ENCODE measurements at regions not wholly inside any gene's neighbourhood (a gene's known extent, or its start where the extent isn't known, plus 50 kb on each side); places are given as distances from the start of the nearest gene placed in this dataset.

DNA sequence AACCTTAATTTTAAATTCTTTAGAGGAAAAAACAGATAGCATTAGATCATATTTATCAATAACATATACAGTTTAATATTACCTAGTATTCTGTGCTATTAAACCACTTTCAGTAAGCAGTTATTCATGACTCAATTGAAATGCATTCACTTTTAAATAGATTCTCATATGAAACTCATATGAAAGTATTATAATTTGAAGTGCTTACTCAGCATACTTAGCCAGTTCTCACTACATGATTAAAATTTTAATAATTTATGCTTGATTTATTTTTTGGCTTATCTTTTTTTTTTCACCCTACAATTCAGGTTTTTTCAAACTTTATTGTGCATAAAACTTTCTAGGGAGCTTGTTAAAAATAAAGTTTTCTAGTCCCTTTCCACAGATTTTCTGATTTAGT lies 694.9 kb upstream of the CDH9 start:
- Histone ChIP-seq H3K14ac (ENCODE audit: insufficient read length) (no peak overlapping the region), H3K4me1 (replicated peaks in 1 of 4; ENCODE audit: control insufficient read depth in 3 of 4, insufficient read depth in 4 of 4, low read length in 3 of 4) (no peaks in the 10 kb centered on the region), H3K4me3 (ENCODE audit: extremely low read depth in 1 of 4, insufficient read depth in 2 of 4, low read depth in 3 of 4, low read length in 4 of 4) (no peak overlapping the region), H3K9me3 (ENCODE audit: insufficient read depth in 2 of 2, low read depth in 1 of 2, low read length in 1 of 2) (no peaks in the 10 kb centered on the region), H4K91ac (replicated peaks; ENCODE audit: insufficient read length, low read length) (no peak overlapping the region), H3K36me3 (ENCODE audit: control insufficient read depth in 2 of 4, insufficient read depth in 4 of 4, low read length in 3 of 4) (no peaks in the 10 kb centered on the region), H3K9ac (replicated peaks in 1 of 4; ENCODE audit: extremely low read depth in 1 of 4, low read depth in 3 of 4, low read length in 3 of 4) (no peak overlapping the region), H4K8ac (ENCODE audit: extremely low read depth, insufficient read depth, low read length) (no peak overlapping the region), H3K4ac (replicated peaks; ENCODE audit: insufficient read length, low read depth, low read length) (no peak overlapping the region), H3K18ac (ENCODE audit: extremely low read depth, low read length) (no peak overlapping the region), H3K23ac (ENCODE audit: insufficient read length) (no peak overlapping the region), H2BK120ac (replicated peaks; ENCODE audit: low read depth, low read length) (no peak overlapping the region), H3K4me2 (ENCODE audit: insufficient read depth in 1 of 2, low read depth in 2 of 2, low read length in 2 of 2) (no peak overlapping the region), H3K23me2 (ENCODE audit: low read depth, low read length) (no peaks in the 10 kb centered on the region), H2AFZ (ENCODE audit: low read length) (no peak overlapping the region), H2BK5ac (ENCODE audit: low read depth, low read length) (no peak overlapping the region), H2BK12ac (ENCODE audit: low read depth, low read length) (no peak overlapping the region), H3K56ac (replicated peaks; ENCODE audit: insufficient read length, low read depth, low read length) (no peak overlapping the region), H2AK5ac (ENCODE audit: low read depth, low read length) (no peak overlapping the region), H4K5ac (ENCODE audit: insufficient read length, low read depth, low read length) (no peak overlapping the region), H4K20me1 (replicated peaks in 1 of 2; ENCODE audit: control insufficient read depth in 1 of 2, insufficient read depth in 2 of 2, low read length in 2 of 2) (no peaks in the 10 kb centered on the region), H3K79me2 (ENCODE audit: control insufficient read depth in 1 of 2, insufficient read depth in 2 of 2, low read length in 2 of 2) (no peaks in the 10 kb centered on the region), H3K27me3 (replicated peaks in 1 of 4; ENCODE audit: control insufficient read depth in 3 of 4, extremely low read depth in 1 of 4, insufficient read depth in 3 of 4, low read length in 3 of 4) (no peaks in the 10 kb centered on the region), H3K27ac (ENCODE audit: low read depth, low read length) (no peak overlapping the region), H2BK20ac (ENCODE audit: low read length) (no peak overlapping the region), H3K79me1 (ENCODE audit: low read depth, low read length) (no peaks in the 10 kb centered on the region), H2BK15ac (ENCODE audit: low read length) (no peak overlapping the region)
- FAIRE-seq (no peak), DNase-seq (ENCODE audit: low read depth in 1 of 2, low spot score in 2 of 2) (no peak)
- no peak for TF ChIP-seq BACH1 (IDR thresholded peaks at IDR 0.05; ENCODE audit: low read length)
- TF ChIP-seq, protein P1, sequence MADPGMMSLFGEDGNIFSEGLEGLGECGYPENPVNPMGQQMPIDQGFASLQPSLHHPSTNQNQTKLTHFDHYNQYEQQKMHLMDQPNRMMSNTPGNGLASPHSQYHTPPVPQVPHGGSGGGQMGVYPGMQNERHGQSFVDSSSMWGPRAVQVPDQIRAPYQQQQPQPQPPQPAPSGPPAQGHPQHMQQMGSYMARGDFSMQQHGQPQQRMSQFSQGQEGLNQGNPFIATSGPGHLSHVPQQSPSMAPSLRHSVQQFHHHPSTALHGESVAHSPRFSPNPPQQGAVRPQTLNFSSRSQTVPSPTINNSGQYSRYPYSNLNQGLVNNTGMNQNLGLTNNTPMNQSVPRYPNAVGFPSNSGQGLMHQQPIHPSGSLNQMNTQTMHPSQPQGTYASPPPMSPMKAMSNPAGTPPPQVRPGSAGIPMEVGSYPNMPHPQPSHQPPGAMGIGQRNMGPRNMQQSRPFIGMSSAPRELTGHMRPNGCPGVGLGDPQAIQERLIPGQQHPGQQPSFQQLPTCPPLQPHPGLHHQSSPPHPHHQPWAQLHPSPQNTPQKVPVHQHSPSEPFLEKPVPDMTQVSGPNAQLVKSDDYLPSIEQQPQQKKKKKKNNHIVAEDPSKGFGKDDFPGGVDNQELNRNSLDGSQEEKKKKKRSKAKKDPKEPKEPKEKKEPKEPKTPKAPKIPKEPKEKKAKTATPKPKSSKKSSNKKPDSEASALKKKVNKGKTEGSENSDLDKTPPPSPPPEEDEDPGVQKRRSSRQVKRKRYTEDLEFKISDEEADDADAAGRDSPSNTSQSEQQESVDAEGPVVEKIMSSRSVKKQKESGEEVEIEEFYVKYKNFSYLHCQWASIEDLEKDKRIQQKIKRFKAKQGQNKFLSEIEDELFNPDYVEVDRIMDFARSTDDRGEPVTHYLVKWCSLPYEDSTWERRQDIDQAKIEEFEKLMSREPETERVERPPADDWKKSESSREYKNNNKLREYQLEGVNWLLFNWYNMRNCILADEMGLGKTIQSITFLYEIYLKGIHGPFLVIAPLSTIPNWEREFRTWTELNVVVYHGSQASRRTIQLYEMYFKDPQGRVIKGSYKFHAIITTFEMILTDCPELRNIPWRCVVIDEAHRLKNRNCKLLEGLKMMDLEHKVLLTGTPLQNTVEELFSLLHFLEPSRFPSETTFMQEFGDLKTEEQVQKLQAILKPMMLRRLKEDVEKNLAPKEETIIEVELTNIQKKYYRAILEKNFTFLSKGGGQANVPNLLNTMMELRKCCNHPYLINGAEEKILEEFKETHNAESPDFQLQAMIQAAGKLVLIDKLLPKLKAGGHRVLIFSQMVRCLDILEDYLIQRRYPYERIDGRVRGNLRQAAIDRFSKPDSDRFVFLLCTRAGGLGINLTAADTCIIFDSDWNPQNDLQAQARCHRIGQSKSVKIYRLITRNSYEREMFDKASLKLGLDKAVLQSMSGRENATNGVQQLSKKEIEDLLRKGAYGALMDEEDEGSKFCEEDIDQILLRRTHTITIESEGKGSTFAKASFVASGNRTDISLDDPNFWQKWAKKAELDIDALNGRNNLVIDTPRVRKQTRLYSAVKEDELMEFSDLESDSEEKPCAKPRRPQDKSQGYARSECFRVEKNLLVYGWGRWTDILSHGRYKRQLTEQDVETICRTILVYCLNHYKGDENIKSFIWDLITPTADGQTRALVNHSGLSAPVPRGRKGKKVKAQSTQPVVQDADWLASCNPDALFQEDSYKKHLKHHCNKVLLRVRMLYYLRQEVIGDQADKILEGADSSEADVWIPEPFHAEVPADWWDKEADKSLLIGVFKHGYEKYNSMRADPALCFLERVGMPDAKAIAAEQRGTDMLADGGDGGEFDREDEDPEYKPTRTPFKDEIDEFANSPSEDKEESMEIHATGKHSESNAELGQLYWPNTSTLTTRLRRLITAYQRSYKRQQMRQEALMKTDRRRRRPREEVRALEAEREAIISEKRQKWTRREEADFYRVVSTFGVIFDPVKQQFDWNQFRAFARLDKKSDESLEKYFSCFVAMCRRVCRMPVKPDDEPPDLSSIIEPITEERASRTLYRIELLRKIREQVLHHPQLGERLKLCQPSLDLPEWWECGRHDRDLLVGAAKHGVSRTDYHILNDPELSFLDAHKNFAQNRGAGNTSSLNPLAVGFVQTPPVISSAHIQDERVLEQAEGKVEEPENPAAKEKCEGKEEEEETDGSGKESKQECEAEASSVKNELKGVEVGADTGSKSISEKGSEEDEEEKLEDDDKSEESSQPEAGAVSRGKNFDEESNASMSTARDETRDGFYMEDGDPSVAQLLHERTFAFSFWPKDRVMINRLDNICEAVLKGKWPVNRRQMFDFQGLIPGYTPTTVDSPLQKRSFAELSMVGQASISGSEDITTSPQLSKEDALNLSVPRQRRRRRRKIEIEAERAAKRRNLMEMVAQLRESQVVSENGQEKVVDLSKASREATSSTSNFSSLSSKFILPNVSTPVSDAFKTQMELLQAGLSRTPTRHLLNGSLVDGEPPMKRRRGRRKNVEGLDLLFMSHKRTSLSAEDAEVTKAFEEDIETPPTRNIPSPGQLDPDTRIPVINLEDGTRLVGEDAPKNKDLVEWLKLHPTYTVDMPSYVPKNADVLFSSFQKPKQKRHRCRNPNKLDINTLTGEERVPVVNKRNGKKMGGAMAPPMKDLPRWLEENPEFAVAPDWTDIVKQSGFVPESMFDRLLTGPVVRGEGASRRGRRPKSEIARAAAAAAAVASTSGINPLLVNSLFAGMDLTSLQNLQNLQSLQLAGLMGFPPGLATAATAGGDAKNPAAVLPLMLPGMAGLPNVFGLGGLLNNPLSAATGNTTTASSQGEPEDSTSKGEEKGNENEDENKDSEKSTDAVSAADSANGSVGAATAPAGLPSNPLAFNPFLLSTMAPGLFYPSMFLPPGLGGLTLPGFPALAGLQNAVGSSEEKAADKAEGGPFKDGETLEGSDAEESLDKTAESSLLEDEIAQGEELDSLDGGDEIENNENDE (IDR thresholded peaks at IDR 0.05; ENCODE audit: insufficient replicate concordance, low read length) = no peak
- CTCF ChIA-PET (ENCODE audit: partially characterized antibody) = no interaction called here
- POLR2A ChIA-PET (ENCODE audit: partially characterized antibody) = no interaction called here

Data from H1 (cell line).